Activated naive CD4-positive, alpha-beta T cell treated with anti-CD3 and anti-CD28 coated beads, Interleukin-2, amount 10 ng/mL, durations not matched to agents 7 days and 5 days (primary cell): ENCODE measurements at regions not wholly inside any gene's neighbourhood (a gene's known extent, or its start where the extent isn't known, plus 50 kb on each side); places are given as distances from the start of the nearest gene placed in this dataset.

Experiments
- CTCF ChIA-PET: fragments of 350-600 bp; sonication (Branson Sonifier 250); formaldehyde crosslinking; loops from one replicate; lab custom pipeline; 2021; ENCODE audit warnings: antibody characterized with exemption; lab: Charles Lee
- DNase-seq: peaks from one replicate; pipeline ENCODE4 v3.0.0-alpha.2; 2020
- H3K27ac Mint-ChIP-seq: one replicate; pipeline ENCODE4 v1.8.0; 2021; ENCODE audit warnings: mild to moderate bottlenecking, moderate library complexity, mixed read lengths
- H3K27me3 Mint-ChIP-seq: one replicate; pipeline ENCODE4 v1.8.0; 2021; ENCODE audit warnings: mild to moderate bottlenecking, mixed read lengths
- H3K36me3 Mint-ChIP-seq: one replicate; pipeline ENCODE4 v1.8.0; 2021; ENCODE audit warnings: mixed read lengths
- H3K4me1 Mint-ChIP-seq: one replicate; pipeline ENCODE4 v1.8.0; 2021; ENCODE audit warnings: mixed read lengths
- H3K4me3 Mint-ChIP-seq: one replicate; pipeline ENCODE4 v1.8.0; 2021; ENCODE audit warnings: mild to moderate bottlenecking, moderate library complexity, mixed read lengths
- H3K9me3 Mint-ChIP-seq: one replicate; pipeline ENCODE4 v1.8.0; 2021; ENCODE audit warnings: mixed read lengths

- Mint-ChIP-seq H3K36me3 (no peaks in the 10 kb centered on the region), H3K9me3 (peaks cover 12% of the 10 kb centered on the region), H3K27me3 (peaks cover 11% of the 10 kb centered on the region), H3K27ac (no peak overlapping the region), H3K4me1 (no peaks in the 10 kb centered on the region), H3K4me3 (no peak overlapping the region)
- CTCF ChIA-PET, result no interaction called here
- no peak for DNase-seq
Observed at GRCh38 chr1:13968361-13968760, 268.4 kb downstream of the PRDM2 start.

DNA sequence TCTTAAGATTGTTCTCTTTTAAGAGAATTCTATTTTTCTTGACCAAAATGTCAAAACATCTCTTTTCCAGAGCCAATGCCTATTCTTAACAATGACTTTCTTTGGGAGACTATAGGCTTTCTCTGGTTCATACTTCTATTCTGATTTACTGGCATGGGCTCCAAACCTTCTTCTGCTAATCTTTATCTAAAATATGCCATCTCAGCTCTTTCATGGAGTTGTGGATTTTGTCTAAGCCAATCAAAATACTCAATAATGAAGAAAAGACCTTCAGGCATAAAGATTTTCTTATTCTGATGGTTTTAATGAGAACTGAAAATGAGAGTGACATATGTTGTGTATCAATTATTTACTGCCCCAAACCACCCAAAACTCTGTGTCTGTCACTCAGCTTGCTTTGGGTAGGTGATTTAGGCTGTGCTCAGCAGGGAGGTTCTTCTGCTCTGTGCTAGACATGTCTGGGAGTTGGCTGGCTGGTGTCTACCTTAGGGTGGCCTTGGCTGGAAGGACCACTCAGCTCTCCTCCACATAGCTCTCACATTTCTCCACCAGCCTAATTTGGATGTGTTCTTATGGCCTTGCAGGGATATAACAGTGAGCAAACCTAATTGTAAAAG is 270.8 kb downstream of the PRDM2 start:
- no peaks in the 10 kb centered on the region for H3K36me3 Mint-ChIP-seq
- no peak overlapping the region for H3K27ac Mint-ChIP-seq
- H3K27me3 Mint-ChIP-seq, result peaks cover 7% of the 10 kb centered on the region
- DNase-seq, result no peak
- no peak overlapping the region for H3K4me3 Mint-ChIP-seq
- H3K9me3 Mint-ChIP-seq, result peaks cover 12% of the 10 kb centered on the region
- CTCF ChIA-PET, result no interaction called here
- H3K4me1 Mint-ChIP-seq, result no peaks in the 10 kb centered on the region

DNA sequence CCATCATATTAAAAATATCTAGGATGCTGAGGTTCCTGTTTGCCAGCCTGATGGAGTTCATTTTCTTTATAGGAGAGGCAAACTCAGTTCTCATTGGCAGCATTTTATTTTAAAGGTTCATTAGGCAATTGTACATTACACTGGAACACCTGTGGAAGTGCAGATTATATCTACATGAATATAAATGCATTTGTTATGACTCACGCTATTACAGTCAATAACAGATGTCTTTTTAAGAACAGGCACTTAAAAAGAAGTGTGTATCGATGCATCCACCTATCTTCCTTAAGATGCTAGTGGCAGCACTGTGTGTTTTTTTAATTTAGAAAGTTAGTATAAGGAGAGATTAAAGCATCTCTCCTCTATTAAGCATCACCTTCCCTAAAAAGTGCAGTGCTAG is 276.5 kb downstream of the PRDM2 start:
- CTCF ChIA-PET, result no interaction called here
- Mint-ChIP-seq H3K9me3 (peaks cover 3% of the 10 kb centered on the region), H3K36me3 (no peaks in the 10 kb centered on the region), H3K4me3 (no peak overlapping the region), H3K27me3 (no peaks in the 10 kb centered on the region), H3K27ac (no peak overlapping the region), H3K4me1 (no peaks in the 10 kb centered on the region)
- no peak for DNase-seq

DNA sequence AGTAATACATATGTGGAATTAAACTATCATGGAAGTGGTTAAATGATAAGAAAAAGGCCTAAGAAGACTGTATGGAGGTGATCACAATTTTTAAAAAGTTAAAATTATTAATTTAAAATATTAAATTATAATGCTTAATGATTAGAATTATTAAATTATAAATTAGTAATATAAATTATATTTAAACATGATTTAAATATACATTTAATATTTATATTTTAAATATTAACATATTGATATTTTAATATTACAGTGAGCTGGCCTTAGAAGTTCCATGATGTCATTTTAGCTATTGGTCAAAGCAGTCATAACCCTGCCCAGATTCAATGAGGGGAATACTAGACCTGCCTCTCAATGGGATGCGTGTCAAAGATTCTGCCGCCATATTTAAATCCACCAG is 281.2 kb downstream of the PRDM2 start:
- CTCF ChIA-PET, result no interaction called here
- Mint-ChIP-seq H3K9me3 (no peaks in the 10 kb centered on the region), H3K4me3 (no peak overlapping the region), H3K4me1 (no peaks in the 10 kb centered on the region), H3K27me3 (no peaks in the 10 kb centered on the region), H3K36me3 (no peaks in the 10 kb centered on the region), H3K27ac (no peak overlapping the region)
- DNase-seq, result no peak

GRCh38 chr1:13983393-13983792 is 283.4 kb downstream of the PRDM2 start:
- CTCF ChIA-PET, result no interaction called here
- H3K27ac Mint-ChIP-seq, result no peak overlapping the region
- no peaks in the 10 kb centered on the region for H3K36me3 Mint-ChIP-seq
- no peak for DNase-seq
- H3K27me3 Mint-ChIP-seq, result no peaks in the 10 kb centered on the region
- no peak overlapping the region for H3K4me3 Mint-ChIP-seq
- H3K9me3 Mint-ChIP-seq, result no peaks in the 10 kb centered on the region
- H3K4me1 Mint-ChIP-seq, result no peaks in the 10 kb centered on the region

GRCh38 chr1:13990939-13991338 is 291.0 kb downstream of the PRDM2 start:
- H3K4me3 Mint-ChIP-seq, result no peak overlapping the region
- no peaks in the 10 kb centered on the region for H3K27me3 Mint-ChIP-seq
- H3K9me3 Mint-ChIP-seq, result peaks cover 4% of the 10 kb centered on the region
- CTCF ChIA-PET, result no interaction called here
- H3K36me3 Mint-ChIP-seq, result no peaks in the 10 kb centered on the region
- H3K27ac Mint-ChIP-seq, result no peak overlapping the region
- DNase-seq, result no peak
- H3K4me1 Mint-ChIP-seq, result no peaks in the 10 kb centered on the region

DNA sequence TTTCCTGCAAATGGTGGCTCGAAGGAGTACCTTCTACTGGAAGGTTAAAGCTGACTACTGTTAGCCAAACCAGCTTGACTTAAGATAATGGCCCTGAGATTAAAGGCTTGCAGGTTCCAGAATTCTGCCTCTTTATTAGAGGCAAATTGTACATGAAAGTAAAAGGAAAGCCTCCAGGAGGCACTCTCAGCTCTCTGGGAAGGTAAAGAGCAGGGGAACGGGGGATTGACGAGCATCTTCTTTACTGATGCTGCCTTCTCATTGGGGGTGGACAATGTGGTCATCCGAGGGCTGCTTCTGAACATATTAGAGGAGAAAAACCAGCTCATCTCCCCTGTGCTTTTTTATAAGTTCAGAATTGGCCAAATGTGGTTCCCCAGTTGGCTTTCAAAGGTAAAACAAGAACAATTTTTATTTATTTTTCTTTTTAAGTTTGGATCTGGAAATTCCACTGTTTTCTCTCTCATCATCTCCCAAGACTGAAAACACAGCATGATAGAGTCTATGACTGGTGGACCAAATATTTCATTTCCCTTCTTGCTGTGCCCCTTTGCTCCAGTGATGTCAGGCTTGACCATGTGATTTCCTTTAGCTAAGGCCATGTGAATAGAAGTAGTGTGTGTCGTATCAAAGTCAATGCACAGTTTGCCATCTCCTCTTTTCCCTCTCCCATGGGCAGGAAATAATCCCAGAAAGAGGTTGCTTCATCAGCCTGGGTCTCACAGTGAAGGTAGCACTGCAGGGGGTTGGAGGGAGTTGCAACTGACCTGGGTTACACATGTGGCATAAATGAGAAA is 292.7 kb downstream of the PRDM2 start:
- H3K36me3 Mint-ChIP-seq, result no peaks in the 10 kb centered on the region
- CTCF ChIA-PET, result no interaction called here
- peaks cover 7% of the 10 kb centered on the region for H3K9me3 Mint-ChIP-seq
- no peak overlapping the region for H3K27ac Mint-ChIP-seq
- no peaks in the 10 kb centered on the region for H3K27me3 Mint-ChIP-seq
- H3K4me1 Mint-ChIP-seq, result no peaks in the 10 kb centered on the region
- H3K4me3 Mint-ChIP-seq, result no peak overlapping the region
- no peak for DNase-seq

- no peak for DNase-seq
- Mint-ChIP-seq H3K4me3 (no peak overlapping the region), H3K27ac (no peak overlapping the region), H3K36me3 (no peaks in the 10 kb centered on the region), H3K4me1 (no peaks in the 10 kb centered on the region), H3K27me3 (no peaks in the 10 kb centered on the region), H3K9me3 (peaks cover 8% of the 10 kb centered on the region)
- CTCF ChIA-PET, result no interaction called here
Observed at GRCh38 chr1:13994386-13994785, 294.4 kb downstream of the PRDM2 start.

DNA sequence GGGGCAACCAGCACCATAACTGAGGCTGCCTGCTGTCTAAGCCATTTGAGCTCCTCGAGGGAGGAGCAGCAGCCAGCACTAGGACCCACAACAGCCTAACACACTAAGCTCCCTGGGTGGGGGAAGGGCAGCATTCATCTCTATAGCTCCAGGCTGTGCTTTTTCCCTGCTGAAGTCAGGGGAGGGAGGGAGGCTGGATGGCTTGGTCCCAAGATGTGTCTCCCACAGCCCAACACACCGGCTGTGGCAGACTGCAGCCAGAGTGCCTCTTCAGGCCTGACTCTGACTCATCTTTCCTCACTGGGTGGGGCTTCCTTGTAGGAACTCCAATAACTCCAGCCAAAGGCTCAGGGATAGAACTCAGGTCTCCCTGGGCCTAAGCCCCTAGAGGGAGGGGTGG is 296.3 kb downstream of the PRDM2 start:
- Mint-ChIP-seq H3K36me3 (no peaks in the 10 kb centered on the region), H3K4me1 (no peaks in the 10 kb centered on the region), H3K27me3 (no peaks in the 10 kb centered on the region), H3K9me3 (peaks cover 17% of the 10 kb centered on the region), H3K27ac (no peak overlapping the region), H3K4me3 (no peak overlapping the region)
- CTCF ChIA-PET, result no interaction called here
- DNase-seq, result no peak

DNA sequence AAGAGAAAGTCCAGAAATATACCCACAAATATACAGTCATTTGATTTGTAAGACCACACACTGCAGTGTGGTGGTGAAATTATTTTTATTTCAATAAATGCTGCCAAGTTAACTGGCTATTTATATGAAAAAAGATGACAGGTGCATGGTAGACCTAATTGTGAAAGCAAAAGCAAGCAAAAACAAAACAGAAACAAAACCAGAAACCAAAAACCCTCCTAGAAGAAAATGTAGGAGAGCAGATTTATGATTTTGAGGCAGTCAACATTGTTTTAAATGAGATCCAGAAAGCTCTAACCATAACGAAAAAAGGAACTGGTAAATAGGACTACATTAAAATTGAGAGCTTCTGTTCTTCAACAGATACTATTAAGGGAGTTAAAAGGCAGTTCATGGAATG is 303.6 kb downstream of the PRDM2 start:
- H3K27ac Mint-ChIP-seq, result no peak overlapping the region
- H3K36me3 Mint-ChIP-seq, result no peaks in the 10 kb centered on the region
- CTCF ChIA-PET, result no interaction called here
- no peak overlapping the region for H3K4me3 Mint-ChIP-seq
- peaks cover 4% of the 10 kb centered on the region for H3K4me1 Mint-ChIP-seq
- H3K9me3 Mint-ChIP-seq, result peaks cover 14% of the 10 kb centered on the region
- no peaks in the 10 kb centered on the region for H3K27me3 Mint-ChIP-seq
- no peak for DNase-seq

GRCh38 chr1:14009582-14009981 is 309.6 kb downstream of the PRDM2 start:
- Mint-ChIP-seq H3K27ac (no peak overlapping the region), H3K4me1 (no peaks in the 10 kb centered on the region), H3K4me3 (no peak overlapping the region), H3K36me3 (no peaks in the 10 kb centered on the region), H3K9me3 (no peaks in the 10 kb centered on the region), H3K27me3 (peaks cover 8% of the 10 kb centered on the region)
- DNase-seq, result no peak
- CTCF ChIA-PET, result no interaction called here

- DNase-seq, result no peak
- Mint-ChIP-seq H3K4me1 (no peaks in the 10 kb centered on the region), H3K9me3 (no peaks in the 10 kb centered on the region), H3K27me3 (peaks cover 8% of the 10 kb centered on the region), H3K27ac (no peak overlapping the region), H3K36me3 (no peaks in the 10 kb centered on the region), H3K4me3 (no peak overlapping the region)
- CTCF ChIA-PET, result no interaction called here
Observed at GRCh38 chr1:14010476-14010875, 310.5 kb downstream of the PRDM2 start.

DNA sequence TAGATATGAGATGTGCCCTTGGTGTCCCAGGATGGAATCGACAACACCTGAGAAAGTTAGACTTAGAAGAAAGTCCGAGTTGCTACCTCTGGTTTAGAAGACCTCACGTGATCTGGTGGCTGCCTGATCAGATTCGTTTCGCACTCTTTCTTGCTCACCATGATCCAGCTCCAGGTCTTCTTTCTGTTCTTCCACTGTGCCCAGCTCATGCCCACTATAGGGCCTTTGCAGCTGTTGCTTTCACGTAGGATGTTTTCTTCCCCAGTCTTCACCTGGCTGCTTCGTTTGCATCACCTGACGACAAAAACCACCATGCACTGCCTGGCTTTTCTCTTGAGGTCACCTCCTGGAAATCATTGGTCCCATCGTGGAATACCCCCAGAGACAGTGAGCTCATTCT is 311.1 kb downstream of the PRDM2 start:
- no peak for DNase-seq
- CTCF ChIA-PET, result no interaction called here
- H3K27me3 Mint-ChIP-seq, result peaks cover 8% of the 10 kb centered on the region
- no peak overlapping the region for H3K27ac Mint-ChIP-seq
- H3K9me3 Mint-ChIP-seq, result no peaks in the 10 kb centered on the region
- no peak overlapping the region for H3K4me3 Mint-ChIP-seq
- H3K36me3 Mint-ChIP-seq, result no peaks in the 10 kb centered on the region
- H3K4me1 Mint-ChIP-seq, result no peaks in the 10 kb centered on the region

GRCh38 chr1:14011888-14012287 is 311.9 kb downstream of the PRDM2 start:
- Mint-ChIP-seq H3K9me3 (no peaks in the 10 kb centered on the region), H3K27me3 (peaks cover 8% of the 10 kb centered on the region), H3K4me3 (no peak overlapping the region), H3K4me1 (no peaks in the 10 kb centered on the region), H3K27ac (no peak overlapping the region), H3K36me3 (no peaks in the 10 kb centered on the region)
- CTCF ChIA-PET, result no interaction called here
- no peak for DNase-seq

DNA sequence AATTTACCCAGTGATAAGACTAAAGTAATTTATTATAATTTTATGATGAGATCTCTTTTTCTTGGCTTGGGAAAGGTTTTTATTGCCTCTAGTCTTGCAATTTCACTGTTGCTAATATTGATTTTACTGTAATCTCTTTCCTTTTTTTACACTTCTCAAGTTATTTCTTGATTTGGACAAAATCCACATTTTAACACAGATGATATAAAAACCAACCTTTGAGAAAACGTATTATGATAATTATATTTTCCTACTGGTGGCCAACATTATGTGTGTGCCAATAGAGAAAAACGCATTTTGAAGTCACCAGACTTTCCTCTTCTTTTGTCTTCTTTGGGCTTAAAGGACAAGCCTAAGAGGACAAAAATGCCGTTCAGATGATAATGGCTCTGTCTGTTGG is 314.9 kb downstream of the PRDM2 start:
- peaks cover 8% of the 10 kb centered on the region for H3K27me3 Mint-ChIP-seq
- DNase-seq, result no peak
- no peaks in the 10 kb centered on the region for H3K9me3 Mint-ChIP-seq
- no peaks in the 10 kb centered on the region for H3K36me3 Mint-ChIP-seq
- no peaks in the 10 kb centered on the region for H3K4me1 Mint-ChIP-seq
- H3K27ac Mint-ChIP-seq, result no peak overlapping the region
- H3K4me3 Mint-ChIP-seq, result no peak overlapping the region
- CTCF ChIA-PET, result no interaction called here
